Mesenchymal stem cell (in vitro differentiated cells and primary cell): ENCODE measurements at regions not wholly inside any gene's neighbourhood (a gene's known extent, or its start where the extent isn't known, plus 50 kb on each side); places are given as distances from the start of the nearest gene placed in this dataset.

Experiments
- DNase-seq: peaks from one replicate; pipeline ENCODE4 v3.0.0-alpha.2; 2013
- H2AFZ ChIP-seq: one replicate; pipeline ENCODE4 v1.6.1; 2013; ENCODE audit warnings: low read depth, mild to moderate bottlenecking, control low read depth, inconsistent platforms, low read length, moderate library complexity
- H2AK5ac ChIP-seq: 2 replicates; pipeline ENCODE4 v1.6.1; 2013; ENCODE audit warnings: low read length, moderate library complexity, mild to moderate bottlenecking, inconsistent platforms; ENCODE audit not compliant: severe bottlenecking
- H2BK120ac ChIP-seq: one replicate; pipeline ENCODE4 v1.6.1; 2013; ENCODE audit warnings: low read depth, mild to moderate bottlenecking, inconsistent platforms, low read length, moderate library complexity
- H2BK12ac ChIP-seq, 2 experiments: one replicate each; pipeline ENCODE4 v1.6.1; 2013; ENCODE audit warnings: inconsistent platforms in 2 of 2, low read length in 2 of 2, mild to moderate bottlenecking in 2 of 2, moderate library complexity in 2 of 2, control low read depth in 1 of 2
- H2BK15ac ChIP-seq: one replicate; pipeline ENCODE4 v1.6.1; 2013; ENCODE audit warnings: mild to moderate bottlenecking, low read depth, inconsistent platforms; ENCODE audit not compliant: poor library complexity, severe bottlenecking
- H2BK5ac ChIP-seq: 2 replicates; pipeline ENCODE4 v1.6.1; 2013; ENCODE audit warnings: low read depth, mild to moderate bottlenecking, low read length, control low read depth, inconsistent platforms; ENCODE audit not compliant: poor library complexity, severe bottlenecking
- H3K14ac ChIP-seq, 2 experiments: one replicate each; pipeline ENCODE4 v1.6.1; 2013; ENCODE audit warnings: inconsistent platforms in 2 of 2, low read length in 2 of 2, control low read depth in 1 of 2, mild to moderate bottlenecking in 1 of 2, moderate library complexity in 1 of 2
- H3K18ac ChIP-seq, 2 experiments: one replicate each; pipeline ENCODE4 v1.6.1; 2013; ENCODE audit warnings: inconsistent platforms in 2 of 2, low read length in 2 of 2, control low read depth in 1 of 2, low read depth in 1 of 2, mild to moderate bottlenecking in 1 of 2
- H3K23ac ChIP-seq, 2 experiments: one replicate each; pipeline ENCODE4 v1.6.1; 2013; ENCODE audit warnings: inconsistent platforms in 2 of 2, low read length in 2 of 2, mild to moderate bottlenecking in 2 of 2, moderate library complexity in 2 of 2, control low read depth in 1 of 2
- H3K27ac ChIP-seq: 2 replicates; pipeline ENCODE4 v1.5.1; 2013; ENCODE audit warnings: mild to moderate bottlenecking, moderate library complexity, low read length, control low read depth, inconsistent platforms; ENCODE audit not compliant: poor library complexity, severe bottlenecking
- H3K27me3 ChIP-seq, 2 experiments: 2 replicates each; pipeline versions ENCODE4 v1.6.1 to v1.7.0; 2013; ENCODE audit warnings: low read length in 2 of 2, mild to moderate bottlenecking in 2 of 2, moderate library complexity in 2 of 2, control low read depth in 1 of 2, inconsistent platforms in 1 of 2; ENCODE audit not compliant: control insufficient read depth in 1 of 2, insufficient read depth in 1 of 2
- H3K36me3 ChIP-seq, 2 experiments: 2 replicates each; pipeline versions ENCODE4 v1.6.1 to v1.7.0; 2013; ENCODE audit warnings: low read length in 2 of 2, control low read depth in 1 of 2, inconsistent platforms in 1 of 2, low read depth in 1 of 2, mild to moderate bottlenecking in 1 of 2; ENCODE audit not compliant: insufficient read depth in 2 of 2, control insufficient read depth in 1 of 2
- H3K4ac ChIP-seq, 2 experiments: one replicate each; pipeline ENCODE4 v1.6.1; 2013; ENCODE audit warnings: inconsistent platforms in 2 of 2, low read length in 2 of 2, mild to moderate bottlenecking in 2 of 2, moderate library complexity in 2 of 2, control low read depth in 1 of 2, low read depth in 1 of 2
- H3K4me1 ChIP-seq: 2 replicates; pipeline ENCODE4 v1.6.1; 2013; ENCODE audit warnings: low read depth, low read length, control low read depth; ENCODE audit not compliant: control insufficient read depth, insufficient read depth
- H3K4me2 ChIP-seq: 2 replicates; pipeline ENCODE4 v1.6.1; 2013; ENCODE audit warnings: low read length, mild to moderate bottlenecking, inconsistent platforms; ENCODE audit not compliant: poor library complexity, severe bottlenecking
- H3K4me3 ChIP-seq, 2 experiments: 2 replicates each; pipeline versions ENCODE4 v1.5.1 to v1.7.0; 2013; ENCODE audit warnings: low read length in 2 of 2, mild to moderate bottlenecking in 2 of 2, control low read depth in 1 of 2, low read depth in 1 of 2; ENCODE audit not compliant: insufficient read depth in 1 of 2
- H3K79me1 ChIP-seq: replicated peaks from 2 replicates; pipeline ENCODE4 v1.6.1; 2013; ENCODE audit warnings: mild to moderate bottlenecking, control low read depth, low read length, inconsistent platforms; ENCODE audit not compliant: poor library complexity, severe bottlenecking
- H3K9ac ChIP-seq: 2 replicates; pipeline ENCODE4 v1.7.0; 2013; ENCODE audit warnings: mild to moderate bottlenecking, low read length, moderate library complexity
- H3K9me3 ChIP-seq: 2 replicates; pipeline ENCODE4 v1.7.0; 2013; ENCODE audit warnings: mild to moderate bottlenecking, low read length; ENCODE audit not compliant: control insufficient read depth
- H4K8ac ChIP-seq: one replicate; pipeline ENCODE4 v1.6.1; 2013; ENCODE audit warnings: inconsistent platforms, mild to moderate bottlenecking, low read length, moderate library complexity
- H4K91ac ChIP-seq: one replicate; pipeline ENCODE4 v1.6.1; 2013; ENCODE audit warnings: mild to moderate bottlenecking, low read length, inconsistent platforms
- WGBS: methylation state at CpG from one replicate; pipeline ENCODE4 v1.1.7; 2013; ENCODE audit warnings: mixed read lengths; 5-methylcytosine and 5-hydroxymethylcytosine counted together

- Histone ChIP-seq H2BK120ac (no peak overlapping the region), H3K4me1 (no peaks in the 10 kb centered on the region), H3K4me2 (no peak overlapping the region), H3K79me1 (no peaks in the 10 kb centered on the region), H3K14ac (no peak overlapping the region), H4K8ac (no peak overlapping the region), H4K91ac (no peak overlapping the region), H3K9me3 (peaks cover 12% of the 10 kb centered on the region), H3K18ac (no peak overlapping the region), H2AFZ (no peak overlapping the region), H3K23ac (no peak overlapping the region), H3K9ac (no peak overlapping the region), H2AK5ac (no peak overlapping the region), H2BK15ac (no peak overlapping the region), H3K27ac (no peak overlapping the region), H3K27me3 (peaks cover 5 to 13% of the 10 kb centered on the region in 2 experiments), H3K4me3 (no peak overlapping the region), H3K4ac (no peak overlapping the region), H2BK12ac (no peak overlapping the region), H3K36me3 (no peaks in the 10 kb centered on the region), H2BK5ac (no peak overlapping the region)
- WGBS, result 42% methylated on average over 5 of the region's 5 CpGs
- DNase-seq, result no peak
Observed at GRCh38 chr12:113582521-113583218, 111.0 kb upstream of the LHX5 start.

DNA sequence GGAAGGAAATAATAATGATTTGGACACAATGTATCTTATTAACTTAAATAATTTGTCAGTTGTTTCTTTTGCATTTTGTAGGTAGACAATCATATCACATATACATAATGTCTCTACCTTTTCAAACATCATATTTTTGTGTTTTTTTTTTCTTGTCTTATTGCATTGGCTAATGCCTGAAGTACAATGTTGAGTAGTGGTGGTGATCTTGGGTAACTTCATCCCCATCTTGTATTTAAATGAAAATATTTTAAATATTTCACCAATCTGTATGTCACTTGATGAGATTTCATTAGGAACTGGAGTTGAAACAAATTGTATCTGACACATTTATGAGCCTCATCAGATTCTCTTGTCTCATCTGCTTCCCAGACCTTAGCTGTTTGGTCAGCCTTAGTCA lies 109.7 kb upstream of the LHX5 start:
- Histone ChIP-seq H3K4me1 (no peaks in the 10 kb centered on the region), H4K91ac (no peak overlapping the region), H2AK5ac (no peak overlapping the region), H3K79me1 (no peaks in the 10 kb centered on the region), H3K9me3 (peaks cover 12% of the 10 kb centered on the region), H3K27me3 (peaks cover 3 to 17% of the 10 kb centered on the region in 2 experiments), H3K36me3 (no peaks in the 10 kb centered on the region), H4K8ac (no peak overlapping the region), H2BK5ac (no peak overlapping the region), H3K27ac (no peak overlapping the region), H3K4me2 (no peak overlapping the region), H3K9ac (no peak overlapping the region), H2BK15ac (no peak overlapping the region), H3K4me3 (no peak overlapping the region), H2BK12ac (no peak overlapping the region), H3K4ac (no peak overlapping the region), H3K23ac (no peak overlapping the region), H2AFZ (no peak overlapping the region), H2BK120ac (no peak overlapping the region), H3K18ac (no peak overlapping the region), H3K14ac (no peak overlapping the region)
- DNase-seq, result no peak

DNA sequence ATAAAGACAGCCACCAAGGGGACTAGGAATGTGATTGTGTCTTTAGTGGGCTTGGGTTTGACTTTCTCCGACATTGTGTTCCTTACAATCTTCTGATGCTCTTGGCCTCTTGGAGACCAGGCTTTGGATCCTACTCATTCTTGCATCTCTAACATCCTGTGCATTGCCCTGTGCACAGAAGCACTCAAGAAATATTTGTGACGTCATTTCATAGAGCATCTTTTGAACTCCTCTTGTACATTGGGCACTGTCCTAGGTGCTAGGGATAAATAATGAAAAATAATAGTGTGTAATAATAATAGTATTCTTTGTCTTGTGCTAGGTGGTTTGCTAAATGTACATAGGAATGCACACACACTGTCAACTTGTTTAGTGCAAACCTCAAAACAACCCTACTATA lies 108.8 kb upstream of the LHX5 start:
- Histone ChIP-seq H2BK15ac (no peak overlapping the region), H3K36me3 (no peaks in the 10 kb centered on the region), H2BK120ac (no peak overlapping the region), H3K23ac (no peak overlapping the region), H4K8ac (no peak overlapping the region), H3K4ac (no peak overlapping the region), H2AFZ (no peak overlapping the region), H3K4me3 (no peak overlapping the region), H3K27ac (no peak overlapping the region), H3K9me3 (peaks cover 12% of the 10 kb centered on the region), H3K14ac (no peak overlapping the region), H4K91ac (no peak overlapping the region), H2BK12ac (no peak overlapping the region), H3K4me1 (no peaks in the 10 kb centered on the region), H3K4me2 (no peak overlapping the region), H3K9ac (no peak overlapping the region), H2AK5ac (no peak overlapping the region), H3K18ac (no peak overlapping the region), H2BK5ac (no peak overlapping the region), H3K79me1 (no peaks in the 10 kb centered on the region), H3K27me3 (peaks cover under 1 to 17% of the 10 kb centered on the region in 2 experiments)
- no peak for DNase-seq
- 58% methylated on average over 2 of the region's 2 CpGs for WGBS

DNA sequence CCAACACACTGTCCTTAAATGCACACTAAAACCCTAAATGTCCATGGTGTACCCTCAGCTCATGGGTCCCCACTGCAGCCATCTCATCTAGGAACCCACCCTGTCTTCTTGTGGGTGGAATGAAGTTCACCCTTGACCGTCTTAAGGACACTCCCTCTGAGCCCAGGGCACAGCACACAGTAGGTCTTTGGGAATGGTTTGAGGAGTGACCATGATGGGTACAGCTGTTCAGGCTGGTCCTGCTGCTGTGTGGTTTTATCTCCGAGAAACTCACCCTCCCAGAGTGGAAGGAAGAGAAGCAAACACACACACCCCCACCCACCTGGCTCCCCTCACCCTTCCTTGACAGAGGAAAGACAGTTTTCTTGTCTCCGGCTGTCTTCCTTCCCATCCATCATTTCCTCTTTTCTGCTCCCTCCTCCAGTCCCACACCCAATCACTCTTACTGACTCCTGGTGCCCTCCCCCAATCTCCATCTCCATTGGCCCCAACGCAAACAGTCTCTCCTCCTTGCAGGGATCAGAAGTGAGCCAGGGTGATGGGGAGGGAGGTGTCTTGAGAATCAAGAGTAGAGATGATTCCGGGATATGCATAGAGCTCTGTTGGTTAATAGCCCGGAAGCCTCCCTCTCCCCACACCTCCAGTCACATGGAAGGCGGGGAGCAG lies 105.9 kb upstream of the LHX5 start:
- Histone ChIP-seq H3K14ac (no peak overlapping the region), H2BK120ac (no peak overlapping the region), H3K18ac (no peak overlapping the region), H2BK5ac (no peak overlapping the region), H3K79me1 (no peaks in the 10 kb centered on the region), H3K36me3 (no peaks in the 10 kb centered on the region), H3K4me2 (no peak overlapping the region), H2BK15ac (no peak overlapping the region), H3K27ac (no peak overlapping the region), H3K27me3 (peaks cover 0 to 19% of the 10 kb centered on the region in 2 experiments), H3K23ac (no peak overlapping the region), H4K8ac (no peak overlapping the region), H3K4me1 (no peaks in the 10 kb centered on the region), H3K9ac (no peak overlapping the region), H4K91ac (no peak overlapping the region), H2AK5ac (no peak overlapping the region), H3K9me3 (peaks cover 12% of the 10 kb centered on the region), H3K4ac (no peak overlapping the region), H2BK12ac (no peak overlapping the region), H3K4me3 (no peak overlapping the region), H2AFZ (no peak overlapping the region)
- WGBS, result 63% methylated on average over 5 of the region's 7 CpGs
- DNase-seq, result no peak
